Left renal pelvis (tissue), 4 donors: ENCODE measurements at regions not wholly inside any gene's neighbourhood (a gene's known extent, or its start where the extent isn't known, plus 50 kb on each side); places are given as distances from the start of the nearest gene placed in this dataset.

Source experiments
- DNase-seq, 4 donors: peaks; one replicate each; pipeline ENCODE4 v3.0.0-alpha.2; 2013; ENCODE audit warnings: low read depth in 4 of 4, low spot score in 3 of 4

GRCh38 chr3:187968883-187969580, 184.9 kb upstream of the LPP start:
- no peak for DNase-seq

GRCh38 chr3:187969581-187969950, 184.4 kb upstream of the LPP start:
- DNase-seq = no peak

- no peak for DNase-seq
These were observed 183.9 kb upstream of the LPP start for GRCh38 chr3:187970106-187970505.

GRCh38 chr3:187971629-187972028, 182.3 kb upstream of the LPP start:
- no peak for DNase-seq

- DNase-seq = no peak
These were observed 181.5 kb upstream of the LPP start for GRCh38 chr3:187972454-187972853.

GRCh38 chr3:187973977-187974870, 179.7 kb upstream of the LPP start:
- DNase-seq = no peak

- no peak for DNase-seq
These were observed 179.1 kb upstream of the LPP start for GRCh38 chr3:187974871-187975271.

GRCh38 chr3:187975561-187976364, 178.2 kb upstream of the LPP start:
- DNase-seq = no peak

GRCh38 chr3:187976365-187976900, 177.5 kb upstream of the LPP start:
- DNase-seq = no peak

- no peak for DNase-seq
These were observed 176.3 kb upstream of the LPP start for GRCh38 chr3:187977659-187978058.

- DNase-seq = no peak
These were observed 175.4 kb upstream of the LPP start for GRCh38 chr3:187978433-187979011.

- DNase-seq = no peak
These were observed 174.4 kb upstream of the LPP start for GRCh38 chr3:187979564-187979963.

- DNase-seq = no peak
These were observed 173.1 kb upstream of the LPP start for GRCh38 chr3:187980861-187981260.

GRCh38 chr3:187982142-187982541, 171.8 kb upstream of the LPP start:
- no peak for DNase-seq

- no peak for DNase-seq
These were observed 170.4 kb upstream of the LPP start for GRCh38 chr3:187983484-187984124.

- DNase-seq = no peak
These were observed 168.3 kb upstream of the LPP start for GRCh38 chr3:187985647-187986046.

GRCh38 chr3:187986514-187986934, 167.4 kb upstream of the LPP start:
- no peak for DNase-seq

GRCh38 chr3:187987187-187987586, 166.8 kb upstream of the LPP start:
- DNase-seq = no peak

GRCh38 chr3:187987924-187988323, 166.0 kb upstream of the LPP start:
- DNase-seq = no peak

- DNase-seq = no peak
These were observed 164.3 kb upstream of the LPP start for GRCh38 chr3:187989575-187990153.
